OCI-LY7 (cell line): ENCODE measurements at regions not wholly inside any gene's neighbourhood (a gene's known extent, or its start where the extent isn't known, plus 50 kb on each side); places are given as distances from the start of the nearest gene placed in this dataset.

ENCODE experiments used
- BruUV-seq: library from RNA; stranded (reverse); fragments of 400-500 nt; replicated peaks from 2 replicates; lab custom pipeline; 2021; lab: Mats Ljungman, UMichigan
- CTCF ChIA-PET: fragments of 300-600 bp; sonication (Branson Sonifier 250); formaldehyde crosslinking; loops from one replicate; lab custom pipeline; 2022; ENCODE audit warnings: antibody characterized with exemption; ENCODE audit not compliant: unreplicated experiment; lab: Charles Lee
- POLR2A ChIA-PET: fragments of 300-600 bp; sonication (Branson Sonifier 250); formaldehyde crosslinking; loops from one replicate; lab custom pipeline; 2022; ENCODE audit warnings: antibody characterized with exemption; lab: Charles Lee
- DNase-seq: peaks from one replicate; pipeline ENCODE4 v3.0.0-alpha.2; 2015; ENCODE audit warnings: low spot score
- H2AFZ ChIP-seq: fragments of 200-600 bp; sonication (generic), shearing (Covaris generic); 2 replicates; pipeline ENCODE4 v1.6.1; 2014; ENCODE audit warnings: mild to moderate bottlenecking, antibody characterized with exemption, low read length, moderate library complexity
- H3K27ac ChIP-seq: fragments of 200-600 bp; sonication (generic); 2 replicates; pipeline ENCODE4 v1.5.1; 2014; ENCODE audit warnings: mixed run types, low read depth, mild to moderate bottlenecking, moderate library complexity, low read length, inconsistent platforms; ENCODE audit not compliant: poor library complexity, severe bottlenecking
- H3K36me3 ChIP-seq: fragments of 200-600 bp; sonication (generic); 2 replicates; pipeline ENCODE4 v1.6.1; 2014; ENCODE audit warnings: mild to moderate bottlenecking, antibody characterized with exemption, low read length, moderate library complexity, mixed read lengths; ENCODE audit not compliant: insufficient read depth
- H3K4me1 ChIP-seq: fragments of 200-600 bp; sonication (generic); 2 replicates; pipeline ENCODE4 v1.5.1; 2014; ENCODE audit warnings: mild to moderate bottlenecking, low read length; ENCODE audit not compliant: insufficient read depth, poor library complexity, severe bottlenecking
- H3K4me2 ChIP-seq: fragments of 200-600 bp; sonication (generic); 2 replicates; pipeline ENCODE4 v1.6.1; 2014; ENCODE audit warnings: mild to moderate bottlenecking, low read length
- H3K4me3 ChIP-seq: fragments of 200-600 bp; sonication (generic); 2 replicates; pipeline ENCODE4 v1.5.1; 2014; ENCODE audit warnings: mild to moderate bottlenecking, low read depth, low read length; ENCODE audit not compliant: poor library complexity, severe bottlenecking
- H3K79me2 ChIP-seq: fragments of 200-600 bp; sonication (generic); 2 replicates; pipeline ENCODE4 v1.6.1; 2016; ENCODE audit warnings: low read depth, mild to moderate bottlenecking, low read length, moderate library complexity, mixed read lengths; ENCODE audit not compliant: insufficient read depth
- H3K9me2 ChIP-seq: fragments of 200-600 bp; sonication (generic); 2 replicates; pipeline ENCODE4 v1.6.1; 2016; ENCODE audit warnings: mild to moderate bottlenecking, low read length, mixed read lengths; ENCODE audit not compliant: insufficient read depth
- H3K9me3 ChIP-seq: fragments of 200-600 bp; sonication (generic); 2 replicates; pipeline ENCODE4 v1.6.1; 2014; ENCODE audit warnings: mild to moderate bottlenecking, mixed run types, low read length, mixed read lengths
- H4K20me1 ChIP-seq: fragments of 200-600 bp; sonication (generic); 2 replicates; pipeline ENCODE4 v1.6.1; 2014; ENCODE audit warnings: mild to moderate bottlenecking, antibody characterized with exemption, low read length, moderate library complexity, mixed read lengths; ENCODE audit not compliant: insufficient read depth
- CTCF ChIP-seq: fragments of 200-600 bp; sonication (generic); conservative IDR thresholded peaks from 2 replicates; pipeline ENCODE4 v1.5.1; 2014; ENCODE audit warnings: mild to moderate bottlenecking, antibody characterized with exemption, low read length, moderate library complexity, mixed read lengths
- EZH2phosphoT487 ChIP-seq: fragments of 200-600 bp; sonication (generic); IDR thresholded peaks from 2 replicates; pipeline ENCODE4 v1.6.1; 2018; ENCODE audit warnings: low read depth, borderline replicate concordance, mild to moderate bottlenecking, mixed run types, antibody characterized with exemption, low read length, moderate library complexity, mixed read lengths
- intact Hi-C: fragments of 100-400 bp; cut with micrococcal nuclease; formaldehyde crosslinking; loops from one replicate; pipeline ENCODE4 v1.10.0; 2022; ENCODE audit not compliant: unreplicated experiment

GRCh38 chr15:60162251-60162967, 158.3 kb downstream of the FOXB1 start:
- H3K27ac ChIP-seq, result no peak overlapping the region
- no peaks in the 10 kb centered on the region for H3K36me3 ChIP-seq
- DNase-seq, result no peak
- H3K9me2 ChIP-seq, result no peaks in the 10 kb centered on the region
- ChIA-PET CTCF (no interaction called here), POLR2A (interaction anchor here (0.7 kb wide), 1 partner anchor 13 kb away, joined by 3 read pairs; no protein-coding TSS in a partner anchor)
- H4K20me1 ChIP-seq, result no peaks in the 10 kb centered on the region
- TF ChIP-seq CTCF, result no peak
- TF ChIP-seq EZH2phosphoT487, result no peak
- BruUV-seq, result no TSS peak
- H3K9me3 ChIP-seq, result no peaks in the 10 kb centered on the region
- no peak overlapping the region for H2AFZ ChIP-seq
- H3K4me1 ChIP-seq, result no peaks in the 10 kb centered on the region
- no peaks in the 10 kb centered on the region for H3K79me2 ChIP-seq
- no peak overlapping the region for H3K4me3 ChIP-seq
- intact Hi-C loops, result no loop called here
- H3K4me2 ChIP-seq, result no peak overlapping the region

- Histone ChIP-seq H3K9me2 (no peaks in the 10 kb centered on the region), H3K4me3 (no peak overlapping the region), H3K36me3 (no peaks in the 10 kb centered on the region), H3K9me3 (no peaks in the 10 kb centered on the region), H3K27ac (no peak overlapping the region), H3K79me2 (no peaks in the 10 kb centered on the region), H3K4me2 (no peak overlapping the region), H4K20me1 (no peaks in the 10 kb centered on the region), H3K4me1 (no peaks in the 10 kb centered on the region), H2AFZ (no peak overlapping the region)
- DNase-seq, result no peak
- ChIA-PET POLR2A (no interaction called here), CTCF (no interaction called here)
- no TSS peak for BruUV-seq
- intact Hi-C loops, result no loop called here
- TF ChIP-seq CTCF (no peak), EZH2phosphoT487 (no peak)
These were observed 158.9 kb downstream of the FOXB1 start for GRCh38 chr15:60162968-60163355.

- no peaks in the 10 kb centered on the region for H4K20me1 ChIP-seq
- no peaks in the 10 kb centered on the region for H3K9me3 ChIP-seq
- no peak for TF ChIP-seq CTCF
- TF ChIP-seq EZH2phosphoT487, result no peak
- POLR2A ChIA-PET, result interaction anchor here (0.6 kb wide), 2 partner anchors 434 to 1766 kb away, joined by 3 read pairs; no protein-coding TSS in a partner anchor
- no peaks in the 10 kb centered on the region for H3K79me2 ChIP-seq
- H3K4me3 ChIP-seq, result no peak overlapping the region
- DNase-seq, result no peak
- intact Hi-C loops, result no loop called here
- no peak overlapping the region for H2AFZ ChIP-seq
- no peak overlapping the region for H3K4me2 ChIP-seq
- H3K9me2 ChIP-seq, result no peaks in the 10 kb centered on the region
- CTCF ChIA-PET, result no interaction called here
- H3K4me1 ChIP-seq, result no peaks in the 10 kb centered on the region
- BruUV-seq, result no TSS peak
- H3K36me3 ChIP-seq, result no peaks in the 10 kb centered on the region
- no peak overlapping the region for H3K27ac ChIP-seq
These were observed 161.0 kb downstream of the FOXB1 start for GRCh38 chr15:60165111-60165510.
